ENCODE measurements at regions not wholly inside any gene's neighbourhood (a gene's known extent, or its start where the extent isn't known, plus 50 kb on each side); places are given as distances from the start of the nearest gene placed in this dataset.

DNA sequence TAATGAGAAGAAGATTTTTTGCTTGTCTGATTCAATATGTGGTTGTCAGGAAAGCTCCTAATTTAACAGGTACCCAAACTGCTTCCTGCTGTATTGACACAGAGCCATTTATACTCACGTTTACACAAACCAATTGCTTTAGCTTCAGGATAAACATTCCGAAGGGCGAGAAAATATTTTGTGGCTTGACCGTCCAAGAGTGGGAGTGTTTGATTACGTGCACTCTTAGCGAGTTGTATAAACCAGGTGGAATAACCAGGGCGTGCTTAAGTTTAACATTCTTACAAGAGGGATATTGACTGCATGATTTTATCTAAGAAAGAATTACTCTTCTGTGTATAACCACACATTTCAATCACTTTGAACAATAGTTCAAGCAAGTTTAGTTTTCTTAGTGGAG, 278.7 kb upstream of the TYRP1 start:
- DNase-seq (ENCODE audit: low read depth, low spot score) = no peak
- dilution Hi-C loops (cut with MboI; ENCODE audit: extremely low pct_ligation_motif_present, low sequenced_read_pairs) = no loop called here
- Histone ChIP-seq H4K20me1 (replicated peaks; ENCODE audit: control insufficient read depth, extremely low read depth, insufficient read depth, low read length) (no peaks in the 10 kb centered on the region), H3K4me2 (ENCODE audit: insufficient read depth, low read length) (no peak overlapping the region), H3K27me3 (ENCODE audit: control insufficient read depth in 2 of 2, insufficient read depth in 2 of 2, low read length in 2 of 2) (no peaks in the 10 kb centered on the region), H3K9me1 (replicated peaks; ENCODE audit: control insufficient read depth, extremely low read depth, insufficient read depth, low read length) (no peaks in the 10 kb centered on the region), H3K36me3 (ENCODE audit: control insufficient read depth in 2 of 2, extremely low read depth in 1 of 2, insufficient read depth in 2 of 2, low read length in 2 of 2) (no peaks in the 10 kb centered on the region), H3K9me3 (replicated peaks; ENCODE audit: control insufficient read depth, insufficient read depth, low read length) (no peaks in the 10 kb centered on the region), H3K4me3 (replicated peaks in 1 of 3; ENCODE audit: insufficient read depth in 1 of 3, low read depth in 1 of 3, low read length in 3 of 3) (no peak overlapping the region), H3K9ac (replicated peaks; ENCODE audit: extremely low read depth, insufficient read depth, low read length) (no peak overlapping the region), H3K4me1 (ENCODE audit: control insufficient read depth, extremely low read depth, insufficient read depth, low read length) (no peaks in the 10 kb centered on the region), H3K79me2 (ENCODE audit: control insufficient read depth, insufficient read depth, low read length) (no peaks in the 10 kb centered on the region), H3K27ac (ENCODE audit: insufficient read depth, low read depth, low read length) (no peak overlapping the region), H2AFZ (ENCODE audit: low read depth, low read length) (no peak overlapping the region)
- ChIA-PET POLR2A (no interaction called here), CTCF (interaction anchor here (1.4 kb wide), 1 partner anchor 11 kb away, joined by 10 read pairs; no protein-coding TSS in a partner anchor)
- no peak for TF ChIP-seq EZH2 (IDR thresholded peaks at IDR 0.05; ENCODE audit: borderline replicate concordance, low read depth, low read length, severe bottlenecking)
- TF ChIP-seq GATA2 (IDR thresholded peaks at IDR 0.05; ENCODE audit: insufficient read depth, insufficient read length, low read depth, low read length) = no peak
- TF ChIP-seq FOS (IDR thresholded peaks at IDR 0.05; ENCODE audit: borderline replicate concordance, insufficient read depth, low read length) = no peak
- TF ChIP-seq MYC (IDR thresholded peaks at IDR 0.05; ENCODE audit: low read depth, low read length) = no peak
- TF ChIP-seq POLR2A (IDR thresholded peaks at IDR 0.05; ENCODE audit: low read depth, low read length) = no peak
- no peak for TF ChIP-seq POLR2AphosphoS5 (IDR thresholded peaks at IDR 0.05; ENCODE audit: insufficient read depth, low read depth, low read length)
- TF ChIP-seq, protein P1, sequence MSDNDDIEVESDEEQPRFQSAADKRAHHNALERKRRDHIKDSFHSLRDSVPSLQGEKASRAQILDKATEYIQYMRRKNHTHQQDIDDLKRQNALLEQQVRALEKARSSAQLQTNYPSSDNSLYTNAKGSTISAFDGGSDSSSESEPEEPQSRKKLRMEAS (IDR thresholded peaks at IDR 0.05; ENCODE audit: insufficient read depth, insufficient read length) = no peak
- no peak for TF ChIP-seq JUN (IDR thresholded peaks at IDR 0.05; ENCODE audit: borderline replicate concordance, insufficient read depth, insufficient read length, low read depth)
- TF ChIP-seq, protein P2, sequence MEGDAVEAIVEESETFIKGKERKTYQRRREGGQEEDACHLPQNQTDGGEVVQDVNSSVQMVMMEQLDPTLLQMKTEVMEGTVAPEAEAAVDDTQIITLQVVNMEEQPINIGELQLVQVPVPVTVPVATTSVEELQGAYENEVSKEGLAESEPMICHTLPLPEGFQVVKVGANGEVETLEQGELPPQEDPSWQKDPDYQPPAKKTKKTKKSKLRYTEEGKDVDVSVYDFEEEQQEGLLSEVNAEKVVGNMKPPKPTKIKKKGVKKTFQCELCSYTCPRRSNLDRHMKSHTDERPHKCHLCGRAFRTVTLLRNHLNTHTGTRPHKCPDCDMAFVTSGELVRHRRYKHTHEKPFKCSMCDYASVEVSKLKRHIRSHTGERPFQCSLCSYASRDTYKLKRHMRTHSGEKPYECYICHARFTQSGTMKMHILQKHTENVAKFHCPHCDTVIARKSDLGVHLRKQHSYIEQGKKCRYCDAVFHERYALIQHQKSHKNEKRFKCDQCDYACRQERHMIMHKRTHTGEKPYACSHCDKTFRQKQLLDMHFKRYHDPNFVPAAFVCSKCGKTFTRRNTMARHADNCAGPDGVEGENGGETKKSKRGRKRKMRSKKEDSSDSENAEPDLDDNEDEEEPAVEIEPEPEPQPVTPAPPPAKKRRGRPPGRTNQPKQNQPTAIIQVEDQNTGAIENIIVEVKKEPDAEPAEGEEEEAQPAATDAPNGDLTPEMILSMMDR (IDR thresholded peaks at IDR 0.05; ENCODE audit: extremely low read depth in 1 of 2, insufficient read depth in 1 of 2, low read depth in 1 of 2, low read length in 2 of 2) = no peak
- FAIRE-seq = no peak
- intact Hi-C loops (cut with micrococcal nuclease) = no loop called here
- no TSS peak for BruUV-seq (replicated peaks)
